VCaP (cell line): ENCODE measurements at regions not wholly inside any gene's neighbourhood (a gene's known extent, or its start where the extent isn't known, plus 50 kb on each side); places are given as distances from the start of the nearest gene placed in this dataset.

Source experiments
- H3K27ac ChIP-seq: fragments of 450-650 bp; 2 replicates; pipeline ENCODE4 v1.5.1; 2017
- CTCF ChIP-seq: fragments of 450-650 bp; conservative IDR thresholded peaks from 2 replicates; pipeline ENCODE4 v1.5.1; 2017; ENCODE audit warnings: mild to moderate bottlenecking, moderate library complexity

- no peak overlapping the region for H3K27ac ChIP-seq
- no peak for TF ChIP-seq CTCF
Measured at GRCh38 chr11:20311444-20311843, 52.1 kb upstream of the HTATIP2 start.

GRCh38 chr11:20310596-20311394 is 52.7 kb upstream of the HTATIP2 start:
- H3K27ac ChIP-seq: no peak overlapping the region
- TF ChIP-seq CTCF: no peak

GRCh38 chr11:20310137-20310536 is 53.4 kb upstream of the HTATIP2 start:
- no peak for TF ChIP-seq CTCF
- H3K27ac ChIP-seq: no peak overlapping the region

GRCh38 chr11:20309231-20310025 is 54.1 kb upstream of the HTATIP2 start:
- H3K27ac ChIP-seq: no peak overlapping the region
- no peak for TF ChIP-seq CTCF

- H3K27ac ChIP-seq: no peak overlapping the region
- TF ChIP-seq CTCF: no peak
Measured at GRCh38 chr11:20308601-20309000, 54.9 kb upstream of the HTATIP2 start.

- TF ChIP-seq CTCF: no peak
- no peak overlapping the region for H3K27ac ChIP-seq
Measured at GRCh38 chr11:20303391-20303965, 60.0 kb upstream of the HTATIP2 start.

- no peak overlapping the region for H3K27ac ChIP-seq
Measured at GRCh38 chr11:20293992-20294391, 69.5 kb upstream of the HTATIP2 start.

More at GRCh38 chr11:20293992-20294391, 69.5 kb upstream of the HTATIP2 start:
- no peak for TF ChIP-seq CTCF
